KG1 (cell line): ENCODE measurements at regions not wholly inside any gene's neighbourhood (a gene's known extent, or its start where the extent isn't known, plus 50 kb on each side); places are given as distances from the start of the nearest gene placed in this dataset.
"Not testable (repeated sequence)": the region's sequence is repeated elsewhere in the genome, so short reads cannot be mapped to it uniquely, and the experiment has no call there.

ENCODE experiments used
- DNase-seq: peaks from one replicate; lab custom pipeline; 2025; lab: John Stamatoyannopoulos, UW

DNA sequence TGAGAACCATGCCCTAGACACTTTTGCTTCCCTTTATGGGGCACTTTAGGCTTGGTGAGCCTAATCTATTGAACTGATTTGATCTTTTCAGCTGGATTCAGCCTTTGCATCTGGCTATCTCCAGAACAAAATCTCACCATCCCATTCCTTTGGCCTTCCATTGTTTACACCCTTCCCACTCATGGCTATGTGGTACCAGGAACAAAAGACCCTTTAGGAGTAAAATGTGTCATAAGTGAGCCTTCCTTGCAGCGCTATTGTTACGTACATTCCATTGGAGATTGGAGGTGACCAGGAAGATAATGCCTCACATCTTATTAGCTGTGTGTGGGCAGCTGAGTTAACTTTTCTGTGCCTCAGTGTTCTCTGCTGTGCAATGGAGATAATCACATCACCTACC is 188.4 kb downstream of the SATB1 start:
- DNase-seq, result no peak

DNA sequence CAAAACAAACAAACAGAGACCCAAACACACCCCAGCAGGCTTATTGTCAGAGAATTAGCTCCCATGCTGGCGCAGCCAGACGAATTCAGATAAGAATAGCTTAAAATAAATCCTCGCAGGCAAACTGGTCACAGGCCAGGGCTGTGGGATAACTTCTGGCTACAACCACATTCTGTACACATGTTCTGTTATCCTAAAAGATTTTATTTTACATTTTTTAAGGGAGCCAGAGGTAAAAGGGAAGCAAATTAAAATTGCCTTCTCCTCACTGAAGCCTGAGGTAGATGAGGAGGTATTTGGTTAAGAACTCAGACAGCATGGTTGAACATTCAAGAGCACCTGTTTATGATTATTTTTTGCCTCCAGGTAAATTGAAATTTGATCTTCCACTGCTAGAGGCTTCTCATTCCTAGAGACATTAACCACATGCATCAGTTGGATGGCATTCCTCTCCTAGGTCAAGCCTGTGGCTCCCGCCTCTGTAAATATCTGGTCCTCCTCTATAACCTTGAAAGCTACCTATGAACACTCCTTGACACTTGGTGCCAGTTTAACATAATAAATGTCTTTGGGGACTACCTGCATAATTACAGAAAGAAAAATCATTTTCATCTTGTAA is 190.3 kb downstream of the SATB1 start:
- DNase-seq, result no peak

DNA sequence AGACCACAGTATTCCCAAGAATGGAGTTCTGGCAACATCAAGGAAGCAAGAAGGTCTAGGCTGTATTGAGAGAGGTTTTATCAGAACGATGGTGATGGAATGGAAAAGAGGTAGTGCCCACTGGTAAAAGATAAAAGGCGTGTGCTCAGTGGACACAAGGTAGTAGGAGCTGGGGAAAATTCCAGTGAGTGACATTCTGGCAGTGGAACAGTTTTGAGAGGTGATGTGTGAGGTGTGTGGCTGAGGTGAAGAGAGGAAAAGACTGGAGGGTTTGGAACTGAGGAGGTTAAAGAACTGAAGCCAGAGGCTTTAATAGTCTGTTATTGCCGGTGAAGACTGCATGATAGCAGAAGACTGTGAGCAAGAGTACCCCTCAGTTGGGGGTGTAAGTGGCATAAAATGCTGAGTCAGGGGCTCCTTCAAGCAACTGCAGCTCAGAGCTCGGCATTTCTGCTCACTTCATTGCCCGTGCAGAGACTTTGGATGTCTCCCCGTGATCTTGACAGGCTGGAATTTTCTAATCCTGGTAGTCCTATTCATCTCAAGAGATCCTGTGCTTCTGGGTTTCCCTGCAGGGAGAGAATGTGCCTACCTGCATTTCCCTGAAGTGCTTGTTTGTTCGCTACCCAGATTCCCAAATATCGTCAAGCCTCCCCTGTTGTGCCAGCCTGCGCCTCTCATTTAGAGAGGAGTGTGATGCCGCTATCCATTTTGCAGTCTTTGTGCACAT is 191.0 kb downstream of the SATB1 start:
- DNase-seq, result no peak

DNA sequence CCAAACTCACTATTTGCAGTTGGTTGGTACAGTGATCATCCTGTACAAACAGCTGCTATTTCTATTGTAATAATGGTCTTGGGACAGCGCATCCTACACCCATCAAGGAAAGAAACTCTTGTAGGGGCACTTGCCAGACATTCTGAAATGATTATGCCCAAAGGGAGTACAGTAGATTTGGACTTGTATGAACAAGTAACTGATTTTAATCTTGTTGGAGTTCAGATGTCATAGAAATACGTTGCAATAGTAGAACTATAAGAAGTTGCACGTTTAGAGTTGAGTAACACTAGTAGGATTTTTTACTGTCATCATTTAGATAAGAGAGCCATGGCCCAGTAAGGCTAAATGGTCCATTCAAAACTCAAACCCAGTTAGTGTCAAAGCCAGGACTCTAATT is 192.8 kb downstream of the SATB1 start:
- no peak for DNase-seq

DNA sequence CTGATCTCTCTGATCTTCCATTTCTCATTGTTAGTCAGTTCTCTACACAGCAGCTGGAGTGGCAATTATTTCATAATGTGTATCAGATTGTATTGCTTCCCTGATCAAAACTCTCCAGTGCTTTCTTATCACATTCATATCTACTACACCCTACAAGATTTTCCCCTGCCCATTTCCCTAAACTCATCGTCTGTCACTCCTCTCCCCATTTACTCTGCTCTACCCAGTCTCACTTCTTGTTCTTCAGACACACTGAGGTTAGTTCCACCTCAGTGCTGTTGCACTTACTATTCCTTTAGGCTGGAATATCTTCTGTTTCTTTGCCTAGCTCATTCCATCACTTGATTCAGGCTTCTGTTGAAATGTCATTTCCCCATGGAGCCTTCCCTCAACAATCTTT is 197.1 kb downstream of the SATB1 start:
- DNase-seq, result no peak

DNA sequence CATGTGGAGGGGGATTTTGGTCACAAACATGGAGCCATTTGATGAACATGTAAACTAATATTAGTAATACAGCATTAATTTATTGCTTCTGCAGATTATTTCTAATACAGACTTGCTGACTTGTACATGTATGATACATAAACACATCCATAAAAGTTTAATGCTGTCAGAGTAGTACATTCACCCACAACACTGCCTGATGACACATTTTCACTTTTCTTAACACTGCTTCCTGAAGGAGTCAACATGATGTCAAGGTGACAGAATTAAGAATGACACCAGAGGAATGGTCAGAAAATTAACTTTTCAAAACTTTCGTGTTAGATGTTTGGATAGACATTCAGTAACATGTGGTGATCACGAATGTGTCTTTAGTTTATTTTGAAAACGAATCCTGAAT is 199.4 kb downstream of the SATB1 start:
- no peak for DNase-seq

DNA sequence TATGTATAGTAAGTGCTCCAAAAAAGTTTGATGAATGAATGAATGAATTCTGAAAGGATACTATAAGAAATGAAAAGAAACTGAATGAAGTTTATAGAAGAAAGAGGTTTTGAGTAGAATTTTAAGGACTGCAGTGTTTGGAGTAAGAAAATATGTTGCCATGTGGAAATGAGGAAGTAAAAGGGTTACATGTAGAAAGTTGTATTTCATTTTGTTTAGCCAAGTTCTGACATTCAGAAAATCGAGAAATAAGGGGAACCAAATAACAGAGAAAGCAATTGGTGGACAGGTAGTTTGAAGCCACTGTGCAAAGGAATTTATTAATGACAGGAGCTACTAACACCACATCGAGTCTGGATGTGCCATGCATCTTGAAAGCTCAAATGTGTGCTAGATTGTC is 200.7 kb downstream of the SATB1 start:
- DNase-seq, result peak; percentile 42

DNA sequence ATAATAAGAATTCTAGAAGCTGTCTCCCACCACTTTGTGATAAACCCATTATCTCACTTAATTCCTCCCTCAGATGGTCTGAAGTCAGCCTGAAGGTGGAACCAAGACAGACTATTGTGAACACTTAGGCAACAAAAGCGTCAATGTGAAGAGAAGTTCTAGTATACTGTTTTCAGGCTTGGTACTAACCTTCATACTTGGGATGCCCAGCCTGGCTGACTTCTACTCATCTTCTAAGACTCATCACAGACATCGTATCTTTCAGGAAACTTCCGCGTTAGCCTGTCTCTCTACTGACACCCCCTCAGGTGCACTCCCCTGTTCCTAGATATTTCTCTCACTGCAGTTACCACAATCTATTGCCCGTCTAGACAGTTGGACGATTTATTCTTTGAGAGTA is 201.2 kb downstream of the SATB1 start:
- peak; percentile 86 for DNase-seq

DNA sequence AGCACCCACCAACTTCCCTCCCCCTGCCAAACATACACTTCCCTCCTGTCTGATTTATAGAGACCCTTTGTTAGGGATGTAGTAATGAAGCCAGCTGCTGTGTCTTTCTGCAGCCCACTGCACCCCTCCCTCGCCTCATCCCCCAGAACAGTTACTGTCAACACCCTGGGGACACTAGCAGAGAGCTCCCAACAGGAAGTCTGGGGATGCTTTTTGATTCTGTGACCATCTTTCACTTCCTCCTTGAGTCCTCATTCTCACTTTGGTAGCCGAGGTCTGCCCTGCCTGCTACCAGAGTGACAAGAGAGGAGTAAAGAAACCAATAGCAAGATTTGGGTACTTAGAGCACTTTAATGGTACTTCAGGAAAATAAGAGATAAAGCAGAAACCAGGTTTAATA is 201.6 kb downstream of the SATB1 start:
- peak; percentile 86 for DNase-seq

DNA sequence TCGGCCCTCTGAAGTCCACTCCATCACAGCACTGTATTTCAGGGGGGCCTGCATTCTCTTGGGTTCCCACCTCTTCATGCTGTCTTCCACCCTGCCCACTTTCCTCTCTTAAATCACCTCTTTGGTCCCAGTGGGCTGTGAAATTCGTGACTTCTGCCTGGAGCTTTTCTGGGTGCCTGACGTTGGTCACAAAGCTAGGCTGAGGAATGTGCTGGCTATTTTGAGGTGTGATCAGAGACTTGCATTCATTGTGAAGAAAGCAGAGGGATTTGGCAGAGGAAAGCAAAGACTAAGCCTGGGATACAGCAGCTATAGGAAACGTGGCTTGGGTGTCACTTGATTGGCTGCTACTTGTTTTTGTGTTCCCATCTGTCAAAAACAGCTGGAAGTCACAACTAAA is 202.5 kb downstream of the SATB1 start:
- no peak for DNase-seq

DNA sequence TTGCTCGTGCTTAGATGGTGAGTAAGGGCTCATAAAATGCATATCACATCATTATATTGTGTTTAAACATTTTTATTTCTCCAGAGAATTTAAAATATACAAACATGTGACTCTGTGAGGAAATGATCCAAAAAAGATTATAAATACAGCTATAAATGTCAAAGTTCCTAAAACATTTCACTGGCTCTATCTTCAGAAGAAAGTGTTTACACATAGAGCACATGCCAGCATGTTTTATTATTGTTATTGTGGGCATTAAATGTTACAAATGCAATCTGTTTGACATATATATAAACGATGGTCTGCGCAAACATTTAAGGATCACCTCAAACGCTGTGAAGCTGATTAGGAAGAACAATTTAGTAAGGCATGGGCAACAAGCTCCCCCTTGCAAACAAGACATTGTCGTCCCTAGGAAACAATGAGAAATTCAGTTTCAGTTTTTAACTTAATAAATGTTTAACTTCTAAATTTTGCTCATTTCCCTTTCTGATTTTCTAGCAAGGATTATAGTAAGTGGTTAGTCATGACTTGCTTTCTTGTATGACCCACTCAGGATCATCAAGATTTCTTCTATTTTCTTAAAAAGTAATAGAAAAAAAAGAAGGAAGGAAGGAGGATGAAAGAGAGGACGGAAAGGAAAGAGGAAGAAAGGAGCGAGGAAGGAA is 207.5 kb downstream of the SATB1 start:
- no peak for DNase-seq

DNA sequence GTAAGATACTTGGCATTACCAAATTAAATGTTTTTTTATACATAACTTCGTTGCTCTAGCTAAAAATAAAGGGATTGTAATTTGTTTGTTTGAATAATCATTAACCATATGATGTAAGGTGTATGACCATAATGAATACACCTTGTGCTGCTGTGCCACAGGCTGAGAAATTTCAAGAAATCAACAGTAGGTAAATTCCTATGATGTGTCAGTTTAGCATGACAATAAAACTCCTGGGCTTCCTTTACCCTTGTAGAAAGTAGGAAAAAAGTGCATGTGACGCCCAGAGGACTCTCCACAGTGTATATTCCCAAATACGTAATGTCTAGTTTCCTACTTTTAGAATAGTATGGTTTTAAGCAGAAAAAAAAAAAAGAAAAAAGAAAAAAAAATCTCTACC is 208.1 kb downstream of the SATB1 start:
- DNase-seq, result no peak

DNA sequence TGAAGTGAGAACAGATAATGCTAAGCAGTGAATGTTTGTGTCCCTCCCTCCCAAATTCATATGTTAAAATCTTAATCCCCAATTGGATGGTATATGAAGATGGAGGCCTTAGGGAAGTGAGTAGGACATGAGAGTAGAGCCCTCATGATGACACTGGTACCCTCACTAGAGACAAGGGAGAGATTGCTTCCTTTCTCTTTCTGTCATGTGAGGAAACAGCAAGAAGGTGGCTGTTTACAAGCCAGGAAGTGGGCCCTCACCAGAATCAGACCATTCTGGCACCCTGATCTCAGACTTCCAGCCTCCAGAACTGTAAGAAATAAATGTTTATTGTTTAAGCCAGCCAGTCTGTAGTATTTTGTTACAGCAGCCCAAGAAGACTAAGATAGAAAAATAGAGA is 209.5 kb downstream of the SATB1 start:
- no peak for DNase-seq

DNA sequence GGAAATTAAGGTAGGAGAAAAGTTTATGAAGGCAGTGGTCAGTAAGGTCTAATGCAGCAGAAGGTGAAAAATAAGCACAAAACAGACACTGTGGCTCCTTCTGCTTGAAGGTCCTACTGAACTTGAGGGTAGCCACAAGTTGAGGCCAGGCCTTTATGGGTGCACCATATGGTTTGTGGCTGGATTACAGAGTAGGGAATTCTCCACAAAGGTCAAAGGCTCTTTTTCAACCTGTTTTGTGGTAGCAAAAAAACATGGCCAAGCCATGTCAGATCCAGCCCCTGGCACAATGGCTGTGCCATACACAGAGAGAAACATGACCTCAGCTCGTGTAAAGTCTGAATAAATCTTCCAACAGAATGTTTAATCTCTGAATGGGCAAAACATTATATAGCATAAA is 214.0 kb downstream of the SATB1 start:
- no peak for DNase-seq

DNA sequence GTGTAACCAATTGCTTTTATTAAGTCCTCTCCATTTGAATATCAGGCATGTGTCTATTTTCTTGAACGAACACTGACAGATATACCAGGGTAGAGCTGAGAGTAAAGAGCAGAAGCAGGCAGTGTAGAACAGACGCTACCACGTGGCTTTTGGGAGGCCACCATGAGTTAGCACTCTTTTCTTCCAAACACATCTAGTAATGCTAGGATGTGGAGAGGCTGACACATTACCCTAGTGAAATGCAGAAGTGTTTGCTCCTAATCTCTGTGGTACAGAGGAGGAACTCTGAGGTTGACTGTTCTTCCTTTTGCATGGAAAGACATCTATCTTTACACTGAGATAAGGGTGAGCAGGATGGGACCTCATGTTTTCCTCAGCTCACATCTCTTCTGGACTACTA is 216.3 kb downstream of the SATB1 start:
- peak; percentile 77 for DNase-seq

DNA sequence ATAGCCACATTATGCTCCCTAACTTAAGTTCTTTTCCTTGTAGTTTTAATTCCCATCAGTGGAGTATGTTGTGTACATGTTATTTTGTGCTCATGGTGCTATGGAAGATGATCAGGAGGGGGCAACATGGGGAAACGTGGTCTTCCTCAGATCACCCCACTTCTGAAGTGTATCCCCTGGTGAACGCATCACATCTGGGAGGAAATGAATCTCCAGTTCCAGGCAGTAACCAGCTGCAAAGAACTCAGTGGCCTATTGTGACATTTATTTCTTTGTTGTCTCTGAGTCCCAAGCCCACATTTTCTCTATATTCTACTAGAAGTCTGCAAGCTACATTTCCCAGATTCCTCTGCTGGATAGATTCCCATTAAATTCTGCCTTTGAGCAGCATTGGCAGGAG is 217.0 kb downstream of the SATB1 start:
- DNase-seq, result no peak

DNA sequence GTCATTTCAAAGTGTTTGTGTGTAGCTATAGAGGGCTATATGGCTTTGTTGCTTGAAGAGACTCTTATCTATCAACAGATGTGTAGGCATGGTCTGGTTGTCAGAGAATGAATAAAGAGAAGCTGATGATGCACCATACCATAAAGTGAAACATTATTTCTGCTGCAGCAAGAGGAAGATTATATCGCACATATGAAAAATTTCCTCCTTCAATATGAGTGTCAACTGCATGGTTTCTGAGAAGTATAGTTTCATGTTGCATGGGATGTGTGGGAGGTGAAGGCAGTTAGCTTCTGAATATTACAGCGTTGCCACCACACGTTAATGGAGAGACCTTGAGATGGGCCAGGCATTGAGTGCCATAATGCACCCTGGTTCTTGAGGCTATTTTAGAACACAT is 217.9 kb downstream of the SATB1 start:
- DNase-seq, result no peak

DNA sequence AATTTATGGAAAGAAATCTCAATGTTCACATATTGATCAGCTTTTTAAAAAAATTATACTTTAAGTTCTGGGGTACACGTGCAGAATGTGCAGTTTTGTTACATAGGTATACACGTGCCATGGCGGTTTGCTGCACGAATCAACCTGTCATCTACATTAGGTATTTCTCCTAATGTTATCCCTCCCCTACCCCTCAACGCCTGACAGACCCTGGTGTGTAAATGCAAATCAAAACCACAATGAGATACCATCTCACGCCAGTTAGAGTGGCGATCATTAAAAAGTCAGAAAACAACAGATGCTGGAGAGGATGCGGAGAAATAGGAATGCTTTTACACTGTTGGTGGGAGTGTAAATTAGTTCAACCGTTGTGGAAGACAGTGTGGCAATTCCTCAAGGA is 219.4 kb downstream of the SATB1 start:
- not testable (repeated sequence) for DNase-seq

DNA sequence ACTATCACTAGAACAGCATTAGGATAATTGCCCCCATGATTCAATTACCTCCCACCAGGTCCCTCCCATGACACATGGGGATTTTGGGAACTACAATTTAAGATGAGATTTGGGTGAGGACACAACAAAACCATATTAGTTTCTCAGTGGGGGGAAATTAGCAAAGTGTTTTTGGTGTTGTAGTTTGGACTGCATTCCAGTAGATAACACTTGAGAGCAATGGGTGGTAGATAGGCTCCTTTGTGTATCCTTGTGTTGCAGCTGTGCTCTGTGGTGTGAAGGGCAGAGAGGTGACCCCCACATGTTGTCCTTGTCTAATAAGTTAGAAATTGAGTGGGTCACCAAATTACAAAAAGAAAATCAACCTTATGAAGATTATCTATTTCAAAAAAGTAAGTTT is 223.8 kb downstream of the SATB1 start:
- no peak for DNase-seq

DNA sequence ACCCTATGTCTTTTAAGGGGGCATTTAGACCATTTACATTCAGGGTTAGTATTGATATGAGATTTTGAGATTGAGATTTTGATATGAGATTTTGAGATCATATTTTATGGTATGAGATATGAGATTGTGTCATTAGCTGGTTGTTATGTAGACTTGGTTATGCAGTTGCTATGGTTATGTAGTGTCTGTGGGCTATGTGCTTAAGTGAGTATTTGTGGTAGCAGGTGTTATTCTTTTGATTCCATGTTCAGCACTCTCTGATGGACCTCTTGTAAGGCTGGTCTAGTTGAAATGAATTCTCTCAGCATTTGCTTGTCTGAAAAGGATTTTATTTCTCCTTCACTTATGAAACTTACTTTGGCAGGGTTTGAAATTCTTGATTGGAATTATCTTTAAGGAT is 225.4 kb downstream of the SATB1 start:
- DNase-seq, result no peak

DNA sequence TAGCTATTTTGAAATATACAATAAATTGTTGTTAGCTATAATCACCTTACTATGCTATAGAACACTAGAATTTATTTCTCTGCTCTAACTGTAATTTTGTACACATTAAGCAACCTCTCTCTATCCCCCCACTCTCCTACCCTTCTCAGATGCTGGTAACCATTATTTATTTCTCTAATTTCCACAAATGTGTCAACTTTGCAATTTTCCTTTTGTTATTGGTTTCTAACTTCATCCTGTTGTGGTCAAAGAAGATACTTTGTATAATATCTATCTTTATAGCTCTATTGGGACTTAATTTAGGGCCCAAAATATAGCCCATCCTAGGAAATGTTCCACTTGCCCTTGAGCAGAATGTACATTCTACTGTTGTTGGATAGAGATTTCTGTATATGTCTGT is 229.3 kb downstream of the SATB1 start:
- no peak for DNase-seq

DNA sequence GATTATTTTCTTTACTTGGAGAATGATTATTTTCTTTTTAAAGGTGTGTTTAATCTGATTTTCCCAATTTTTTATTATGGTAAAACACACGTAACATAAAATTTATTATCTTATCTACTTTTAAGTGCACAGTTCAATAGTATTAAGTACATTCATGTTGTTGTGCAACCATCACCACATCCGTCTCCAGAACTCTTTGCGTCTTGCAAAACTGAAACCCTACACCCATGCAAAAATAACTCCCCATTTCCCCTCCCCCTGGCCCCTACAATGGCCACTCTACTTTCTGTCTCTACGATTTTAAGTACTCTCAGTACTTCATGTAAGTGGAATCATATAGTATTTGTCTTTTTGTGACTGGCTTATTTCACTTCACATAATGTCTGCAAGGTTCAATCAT is 230.7 kb downstream of the SATB1 start:
- DNase-seq, result no peak

DNA sequence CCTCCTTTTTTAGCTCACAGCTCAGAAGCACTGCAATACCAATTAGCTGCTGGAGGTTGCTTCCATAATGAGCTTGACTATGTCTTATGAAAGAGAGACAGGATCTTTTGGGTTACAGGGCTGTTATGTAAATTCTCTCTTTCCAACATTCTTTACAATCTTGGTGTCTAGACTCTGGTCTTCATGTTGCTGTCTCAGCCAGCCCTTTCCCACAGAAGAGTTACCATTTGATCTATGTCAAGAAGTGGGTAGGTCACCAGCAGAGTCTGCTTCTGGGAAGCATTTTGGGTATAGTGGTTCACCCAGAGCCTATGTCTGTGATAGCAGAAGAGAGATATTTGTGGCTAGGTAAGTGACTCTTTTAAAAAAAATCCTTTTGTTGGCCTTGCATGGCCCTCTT is 234.5 kb downstream of the SATB1 start:
- DNase-seq, result no peak
